ENCODE measurements at regions not wholly inside any gene's neighbourhood (a gene's known extent, or its start where the extent isn't known, plus 50 kb on each side); places are given as distances from the start of the nearest gene placed in this dataset.

GRCh38 chr22:26990503-26991189 is 333.3 kb downstream of the MIAT start:
- TF ChIP-seq, protein P1, sequence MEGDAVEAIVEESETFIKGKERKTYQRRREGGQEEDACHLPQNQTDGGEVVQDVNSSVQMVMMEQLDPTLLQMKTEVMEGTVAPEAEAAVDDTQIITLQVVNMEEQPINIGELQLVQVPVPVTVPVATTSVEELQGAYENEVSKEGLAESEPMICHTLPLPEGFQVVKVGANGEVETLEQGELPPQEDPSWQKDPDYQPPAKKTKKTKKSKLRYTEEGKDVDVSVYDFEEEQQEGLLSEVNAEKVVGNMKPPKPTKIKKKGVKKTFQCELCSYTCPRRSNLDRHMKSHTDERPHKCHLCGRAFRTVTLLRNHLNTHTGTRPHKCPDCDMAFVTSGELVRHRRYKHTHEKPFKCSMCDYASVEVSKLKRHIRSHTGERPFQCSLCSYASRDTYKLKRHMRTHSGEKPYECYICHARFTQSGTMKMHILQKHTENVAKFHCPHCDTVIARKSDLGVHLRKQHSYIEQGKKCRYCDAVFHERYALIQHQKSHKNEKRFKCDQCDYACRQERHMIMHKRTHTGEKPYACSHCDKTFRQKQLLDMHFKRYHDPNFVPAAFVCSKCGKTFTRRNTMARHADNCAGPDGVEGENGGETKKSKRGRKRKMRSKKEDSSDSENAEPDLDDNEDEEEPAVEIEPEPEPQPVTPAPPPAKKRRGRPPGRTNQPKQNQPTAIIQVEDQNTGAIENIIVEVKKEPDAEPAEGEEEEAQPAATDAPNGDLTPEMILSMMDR (IDR thresholded peaks at IDR 0.05): no peak
- TF ChIP-seq POLR2A (IDR thresholded peaks at IDR 0.05): no peak

Data from prostate gland (tissue), 2 donors.